ENCODE measurements at regions not wholly inside any gene's neighbourhood (a gene's known extent, or its start where the extent isn't known, plus 50 kb on each side); places are given as distances from the start of the nearest gene placed in this dataset.

- no peak for DNase-seq (ENCODE audit: low spot score)
Observed at GRCh38 chr1:232555494-232556210, 74.3 kb downstream of the SIPA1L2 start.

GRCh38 chr1:232554409-232554808, 75.5 kb downstream of the SIPA1L2 start:
- no peak for DNase-seq (ENCODE audit: low spot score)

- no peak for DNase-seq (ENCODE audit: low spot score)
Observed at GRCh38 chr1:232553809-232554208, 76.1 kb downstream of the SIPA1L2 start.

- DNase-seq (ENCODE audit: low spot score): no peak
Observed at GRCh38 chr1:232553050-232553754, 76.7 kb downstream of the SIPA1L2 start.

DNA sequence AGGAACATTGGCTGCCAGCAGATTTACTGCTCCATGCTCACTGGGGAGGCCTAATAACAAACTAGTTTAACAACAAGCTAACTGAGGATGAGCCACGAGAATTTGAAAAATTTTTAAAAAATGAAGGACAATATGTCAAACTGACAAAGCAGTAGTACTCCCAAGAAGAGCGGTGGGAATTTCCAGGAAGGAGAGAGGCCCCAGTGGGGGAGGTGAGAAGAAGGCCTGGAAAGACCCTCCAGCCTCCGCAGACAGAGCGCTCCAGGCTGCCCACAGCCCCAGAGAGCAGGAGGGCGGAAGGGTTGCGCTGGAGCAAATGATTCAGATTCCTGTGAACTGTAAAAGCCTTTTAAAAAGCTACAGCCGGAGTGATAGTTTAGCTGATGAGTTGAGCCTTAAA, 78.5 kb downstream of the SIPA1L2 start:
- no peak for DNase-seq (ENCODE audit: low spot score)

DNA sequence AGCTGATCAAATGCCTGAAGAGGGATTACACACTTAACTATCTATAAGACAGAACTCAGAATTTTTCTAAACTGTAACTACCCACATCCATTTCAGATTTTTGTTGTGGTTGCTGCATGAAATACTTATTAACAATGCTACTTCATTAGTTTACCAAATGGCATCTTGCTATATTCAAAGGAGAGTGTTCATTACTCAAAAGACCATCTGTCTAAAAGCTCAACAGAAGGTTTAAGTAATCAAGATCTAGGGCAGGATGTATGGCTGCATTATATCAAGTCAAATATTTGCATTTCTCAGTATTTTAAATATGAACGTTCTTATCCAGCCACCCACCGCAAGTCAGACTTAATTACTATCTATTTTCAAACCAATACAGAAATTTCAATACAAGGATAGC, 79.9 kb downstream of the SIPA1L2 start:
- DNase-seq (ENCODE audit: low spot score): no peak

GRCh38 chr1:232548691-232549090, 81.2 kb downstream of the SIPA1L2 start:
- DNase-seq (ENCODE audit: low spot score): no peak

DNA sequence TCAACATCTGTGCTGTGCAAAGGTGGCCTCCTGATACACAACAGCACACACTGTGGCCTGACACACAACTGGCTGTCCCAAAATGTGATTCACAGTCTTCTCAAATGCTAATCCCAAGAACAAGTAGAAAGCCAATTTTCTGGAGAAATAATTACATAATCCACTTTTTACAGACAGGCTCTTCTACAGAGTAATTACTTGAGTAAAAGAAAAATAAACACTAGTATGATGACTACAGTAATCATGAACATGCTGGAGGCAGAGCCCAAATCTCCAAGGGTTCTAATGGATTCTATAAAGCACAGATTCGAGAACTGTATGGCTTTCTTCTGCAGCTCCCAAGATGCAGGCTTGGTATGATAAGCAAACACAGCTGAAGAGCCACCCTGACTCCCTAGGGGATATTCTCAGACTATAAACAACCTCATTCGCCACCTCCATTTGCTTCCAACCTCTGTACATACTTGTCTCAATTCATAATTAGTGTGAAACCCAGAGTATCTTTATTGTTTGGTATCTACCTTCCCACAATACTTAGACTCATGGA, 81.9 kb downstream of the SIPA1L2 start:
- no peak for DNase-seq (ENCODE audit: low spot score)

GRCh38 chr1:232542633-232543593, 87.0 kb downstream of the SIPA1L2 start:
- no peak for DNase-seq (ENCODE audit: low spot score)

DNA sequence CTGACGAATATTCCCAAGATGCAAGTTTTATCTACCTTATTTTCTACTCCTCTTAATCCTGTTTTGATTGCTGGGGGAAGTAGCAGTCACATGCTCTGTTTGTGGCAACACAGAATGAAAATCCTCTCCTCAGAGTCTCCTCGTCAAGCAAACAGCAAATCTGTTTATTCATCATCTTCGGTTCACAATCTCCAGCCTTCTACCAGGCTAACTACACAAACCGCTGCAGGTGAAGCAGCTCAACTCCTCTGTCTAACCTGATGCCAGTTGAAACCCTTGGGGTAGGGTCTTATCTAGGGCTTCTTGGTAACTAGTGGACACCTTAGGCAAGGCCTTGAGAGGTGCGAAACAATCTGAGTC, 91.0 kb downstream of the SIPA1L2 start:
- no peak for DNase-seq (ENCODE audit: low spot score)

GRCh38 chr1:232538224-232538942, 91.5 kb downstream of the SIPA1L2 start:
- DNase-seq (ENCODE audit: low spot score): no peak

- DNase-seq (ENCODE audit: low spot score): no peak
Observed at GRCh38 chr1:232534552-232535517, 95.1 kb downstream of the SIPA1L2 start.

DNA sequence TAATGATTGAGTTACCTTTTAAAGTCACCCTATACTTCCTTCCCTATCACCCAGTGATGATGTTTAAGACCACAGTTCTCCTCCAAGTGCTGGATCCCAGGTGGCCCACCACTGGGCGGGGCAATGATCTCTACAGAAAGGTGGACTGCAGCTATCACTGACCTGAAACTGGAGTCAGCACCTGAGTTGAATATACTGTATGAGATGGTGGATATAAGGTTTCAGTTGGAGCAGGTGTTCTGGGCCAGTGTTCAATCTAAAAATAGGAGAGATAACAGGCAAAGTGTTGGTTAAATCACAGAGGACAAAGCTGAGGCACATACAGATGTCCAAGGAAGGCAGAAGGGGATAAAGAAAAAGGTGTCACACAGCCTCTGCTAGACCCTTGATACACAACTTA, 96.6 kb downstream of the SIPA1L2 start:
- DNase-seq (ENCODE audit: low spot score): no peak

DNA sequence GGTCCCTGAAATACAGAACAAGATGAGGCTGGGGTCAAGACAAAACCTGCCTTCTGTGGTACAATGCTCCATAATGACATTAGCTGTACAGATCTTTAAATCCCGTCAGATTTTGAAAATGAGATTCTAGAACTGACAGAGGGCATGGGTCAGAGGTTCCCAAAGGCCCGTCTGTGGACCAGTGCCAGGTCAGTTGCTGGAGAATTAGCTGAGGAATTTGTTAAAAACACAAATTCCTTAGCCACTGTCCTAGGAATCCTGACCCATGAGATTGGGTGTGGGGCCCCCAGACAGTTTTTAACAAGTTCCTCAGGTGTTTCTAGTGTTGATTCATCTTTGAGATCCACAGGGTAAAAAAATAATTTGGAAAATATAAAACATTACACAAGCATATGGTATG, 97.0 kb downstream of the SIPA1L2 start:
- DNase-seq (ENCODE audit: low spot score): no peak

DNA sequence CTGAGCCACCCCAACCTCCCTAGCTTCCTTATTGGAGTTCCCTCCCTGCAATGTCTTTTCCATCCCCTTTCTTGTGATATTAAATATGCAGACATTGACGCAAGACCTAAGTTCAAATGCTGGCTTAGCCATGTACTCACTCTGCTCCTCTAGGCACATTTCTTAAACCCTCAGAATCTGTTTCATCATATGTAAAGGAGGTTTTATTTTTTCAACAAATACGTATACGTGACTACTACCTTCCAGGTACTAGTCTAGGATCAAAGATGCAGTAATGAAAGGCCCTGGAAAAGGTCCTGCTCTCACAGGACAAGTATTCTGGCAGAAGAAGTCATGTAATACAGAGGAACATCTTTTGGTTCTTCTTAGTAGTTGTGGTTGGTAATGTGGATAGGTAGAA, 98.6 kb downstream of the SIPA1L2 start:
- DNase-seq (ENCODE audit: low spot score): no peak

- DNase-seq (ENCODE audit: low spot score): peak; percentile 31
Observed at GRCh38 chr1:232529747-232530146, 100.2 kb downstream of the SIPA1L2 start.

DNA sequence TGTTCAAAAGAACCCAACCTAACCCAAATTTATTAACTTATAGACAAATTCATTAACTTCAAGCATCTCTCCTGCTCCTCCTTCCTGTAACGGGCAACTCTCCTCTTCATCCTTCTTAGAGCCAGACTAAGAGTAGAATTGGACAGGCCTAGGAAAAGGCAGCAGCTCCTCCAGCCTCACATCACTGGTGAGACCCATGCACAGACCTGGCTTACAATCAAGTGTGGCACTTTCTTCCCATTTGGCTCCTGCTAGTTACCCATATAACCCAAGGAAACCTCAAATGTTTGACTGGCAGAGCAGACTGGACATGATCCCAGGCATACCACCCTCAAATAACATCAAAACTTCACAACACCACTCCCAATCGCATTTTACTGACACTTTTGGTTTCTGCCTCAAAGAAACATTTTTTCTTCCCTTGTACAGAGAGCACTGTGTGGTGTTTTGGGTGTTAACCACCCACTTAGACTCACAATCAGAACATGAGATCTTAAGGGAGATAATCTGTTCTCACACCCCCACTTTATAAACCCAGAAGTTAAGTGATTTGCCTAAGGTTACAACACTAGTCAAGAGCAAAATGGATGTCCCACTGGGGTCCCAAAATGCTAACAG, 101.4 kb downstream of the SIPA1L2 start:
- DNase-seq (ENCODE audit: low spot score): no peak

DNA sequence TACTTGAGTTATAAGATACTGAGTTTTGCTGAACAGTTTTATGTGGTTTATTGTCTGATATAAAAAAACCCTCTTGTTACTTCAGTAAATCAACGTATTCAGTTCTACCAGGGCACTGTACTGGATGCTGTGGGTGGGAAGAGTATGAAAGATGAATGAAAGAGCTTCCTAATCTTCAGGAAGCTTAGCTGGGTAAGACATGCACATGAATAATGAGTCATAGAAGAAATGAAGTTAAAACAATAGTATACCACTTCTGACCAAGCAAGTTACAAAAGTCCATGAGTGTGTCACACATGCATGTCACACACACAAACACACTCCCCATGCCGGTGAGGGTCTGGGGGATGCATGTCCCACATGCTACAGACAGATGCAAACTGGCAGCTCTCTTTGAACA, 105.9 kb downstream of the SIPA1L2 start:
- no peak for DNase-seq (ENCODE audit: low spot score)

DNA sequence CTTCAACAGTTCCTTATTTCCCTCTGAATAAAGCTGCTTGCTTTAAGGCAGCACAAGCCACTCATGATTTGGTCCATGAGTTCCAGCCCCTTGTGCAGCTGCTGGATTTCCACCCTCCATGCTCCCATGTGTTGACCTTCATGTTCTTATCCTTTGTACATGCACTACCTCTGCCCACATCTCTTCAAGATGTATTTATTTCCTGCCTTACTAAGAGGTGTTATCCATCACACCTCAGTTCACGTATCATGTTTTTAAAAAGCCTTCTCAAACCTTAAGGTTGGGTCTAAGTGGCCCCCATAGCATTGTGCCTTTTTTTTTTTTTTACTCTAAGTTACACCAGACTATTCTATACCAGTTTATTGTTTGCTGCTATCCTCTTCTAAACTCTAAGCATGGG, 107.7 kb downstream of the SIPA1L2 start:
- DNase-seq (ENCODE audit: low spot score): no peak

DNA sequence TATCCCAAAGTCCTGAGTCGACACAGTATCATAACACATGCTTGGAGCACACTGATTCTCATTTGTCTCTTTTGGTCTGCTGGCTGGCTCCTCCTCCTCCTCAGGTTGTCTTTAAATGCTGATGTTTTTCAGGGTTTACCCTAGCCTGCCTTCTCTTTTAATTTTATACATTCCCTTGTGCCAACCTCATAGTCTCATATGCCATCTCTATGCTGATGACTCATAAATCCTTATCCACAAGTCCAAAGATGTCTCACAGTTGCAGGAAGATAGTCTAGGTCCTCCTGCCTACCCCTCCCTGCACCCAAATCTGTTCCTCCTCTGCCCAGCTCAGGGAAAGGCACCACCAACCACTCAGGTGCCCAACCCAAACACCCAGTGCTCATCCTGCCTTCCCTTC, 108.3 kb downstream of the SIPA1L2 start:
- no peak for DNase-seq (ENCODE audit: low spot score)

All from HT-29 (cell line).